ENCODE measurements at regions not wholly inside any gene's neighbourhood (a gene's known extent, or its start where the extent isn't known, plus 50 kb on each side); places are given as distances from the start of the nearest gene placed in this dataset.

- no peak overlapping the region for H3K4me3 ChIP-seq (ENCODE audit: low read depth, low read length)
- TF ChIP-seq POLR2A (IDR thresholded peaks at IDR 0.05; ENCODE audit: extremely low read depth, insufficient read length) (no peak), CTCF (IDR thresholded peaks at IDR 0.05; ENCODE audit: low read depth, low read length) (no peak), MAX (IDR thresholded peaks at IDR 0.05; ENCODE audit: low read depth, low read length) (no peak), MYC (IDR thresholded peaks at IDR 0.05; ENCODE audit: low read depth, low read length) (no peak)
- no peak for DNase-seq (ENCODE audit: low read depth)
These were observed 202.4 kb downstream of the KCTD12 start for GRCh38 chr13:76683854-76684253.

- H3K4me3 ChIP-seq (ENCODE audit: low read depth, low read length), result no peak overlapping the region
- TF ChIP-seq POLR2A (IDR thresholded peaks at IDR 0.05; ENCODE audit: extremely low read depth, insufficient read length), result no peak
- TF ChIP-seq MYC (IDR thresholded peaks at IDR 0.05; ENCODE audit: low read depth, low read length), result no peak
- TF ChIP-seq MAX (IDR thresholded peaks at IDR 0.05; ENCODE audit: low read depth, low read length), result no peak
- TF ChIP-seq CTCF (IDR thresholded peaks at IDR 0.05; ENCODE audit: low read depth, low read length), result no peak
- no peak for DNase-seq (ENCODE audit: low read depth)
These were observed 203.0 kb downstream of the KCTD12 start for GRCh38 chr13:76683168-76683567.

- no peak for TF ChIP-seq MYC (IDR thresholded peaks at IDR 0.05; ENCODE audit: low read depth, low read length)
- TF ChIP-seq CTCF (IDR thresholded peaks at IDR 0.05; ENCODE audit: low read depth, low read length), result no peak
- no peak for TF ChIP-seq POLR2A (IDR thresholded peaks at IDR 0.05; ENCODE audit: extremely low read depth, insufficient read length)
- no peak for TF ChIP-seq MAX (IDR thresholded peaks at IDR 0.05; ENCODE audit: low read depth, low read length)
- no peak overlapping the region for H3K4me3 ChIP-seq (ENCODE audit: low read depth, low read length)
- no peak for DNase-seq (ENCODE audit: low read depth)
These were observed 206.1 kb downstream of the KCTD12 start for GRCh38 chr13:76680112-76680511.

- H3K4me3 ChIP-seq (ENCODE audit: low read depth, low read length), result no peak overlapping the region
- no peak for TF ChIP-seq MYC (IDR thresholded peaks at IDR 0.05; ENCODE audit: low read depth, low read length)
- TF ChIP-seq MAX (IDR thresholded peaks at IDR 0.05; ENCODE audit: low read depth, low read length), result no peak
- no peak for TF ChIP-seq CTCF (IDR thresholded peaks at IDR 0.05; ENCODE audit: low read depth, low read length)
- no peak for TF ChIP-seq POLR2A (IDR thresholded peaks at IDR 0.05; ENCODE audit: extremely low read depth, insufficient read length)
- DNase-seq (ENCODE audit: low read depth), result no peak
These were observed 209.2 kb downstream of the KCTD12 start for GRCh38 chr13:76677043-76677442.

- H3K4me3 ChIP-seq (ENCODE audit: low read depth, low read length), result no peak overlapping the region
- DNase-seq (ENCODE audit: low read depth), result no peak
- TF ChIP-seq MAX (IDR thresholded peaks at IDR 0.05; ENCODE audit: low read depth, low read length) (no peak), MYC (IDR thresholded peaks at IDR 0.05; ENCODE audit: low read depth, low read length) (no peak), POLR2A (IDR thresholded peaks at IDR 0.05; ENCODE audit: extremely low read depth, insufficient read length) (no peak), CTCF (IDR thresholded peaks at IDR 0.05; ENCODE audit: low read depth, low read length) (no peak)
These were observed 213.8 kb downstream of the KCTD12 start for GRCh38 chr13:76672420-76672819.

GRCh38 chr13:76668716-76669115 is 217.5 kb downstream of the KCTD12 start:
- H3K4me3 ChIP-seq (ENCODE audit: low read depth, low read length), result no peak overlapping the region
- no peak for DNase-seq (ENCODE audit: low read depth)

More at GRCh38 chr13:76668716-76669115, 217.5 kb downstream of the KCTD12 start:
- TF ChIP-seq CTCF (IDR thresholded peaks at IDR 0.05; ENCODE audit: low read depth, low read length) (no peak), MAX (IDR thresholded peaks at IDR 0.05; ENCODE audit: low read depth, low read length) (no peak), MYC (IDR thresholded peaks at IDR 0.05; ENCODE audit: low read depth, low read length) (no peak), POLR2A (IDR thresholded peaks at IDR 0.05; ENCODE audit: extremely low read depth, insufficient read length) (no peak)
